Pancreas (tissue), 10 donors: ENCODE measurements at regions not wholly inside any gene's neighbourhood (a gene's known extent, or its start where the extent isn't known, plus 50 kb on each side); places are given as distances from the start of the nearest gene placed in this dataset.

Experiments used
- ATAC-seq, 4 donors: fragments of 200-7000 bp; cut with Tn5 transposase; one replicate each; pipeline versions ENCODE4 v1.8.0 to v1.9.1; 2020; ENCODE audit warnings: mild to moderate bottlenecking in 4 of 4, moderate library complexity in 4 of 4
- DNase-seq, 6 donors: peaks; one replicate each; pipeline ENCODE4 v3.0.0-alpha.2; 2020
- FAIRE-seq: peaks from 2 replicates; lab custom pipeline; 2012; peaks lifted over from hg19 to GRCh38; lab: Jason Lieb, UNC
- H3K27ac ChIP-seq, 4 donors: fragments of 200-600 bp; sonication (generic); 1 replicate in 3 of 4; 2 replicates in 1 of 4; pipeline versions ENCODE4 v1.5.0 to v1.8.0; 2020
- H3K27me3 ChIP-seq, 4 donors: fragments of 200-600 bp; one replicate each; pipeline ENCODE4 v1.8.0; 2021
- H3K36me3 ChIP-seq, 3 donors: fragments of 200-600 bp; sonication (generic) in 1 of 3; one replicate each; pipeline versions ENCODE4 v1.5.0 to v1.8.0; 2020 to 2021
- H3K4me1 ChIP-seq, 3 donors: fragments of 200-600 bp; one replicate each; pipeline ENCODE4 v1.8.0; 2021
- H3K4me3 ChIP-seq, 4 donors: fragments of 200-600 bp; sonication (generic) in 2 of 4; one replicate each; pipeline versions ENCODE4 v1.5.0 to v1.8.0; 2020 to 2021
- H3K9me3 ChIP-seq, 4 donors: fragments of 200-600 bp; one replicate each; pipeline ENCODE4 v1.8.0; 2021
- WGBS, 2 donors: extraction: QIAGEN DNeasy Blood & Tissue Kit; methylation state at CpG; one replicate each; pipeline ENCODE4 v1.1.7; 2013; 5-methylcytosine and 5-hydroxymethylcytosine counted together
- intact Hi-C, 3 donors: fragments of 100-400 bp; cut with DNase I; formaldehyde crosslinking; loops; one replicate each; pipeline versions ENCODE4 v1.11.1 to v1.14.2; 2022
- TF ChIP-seq, protein P1 (sequence below), 4 donors: fragments of 200-600 bp; sonication (generic) in 3 of 4; IDR thresholded peaks; one replicate each; pipeline versions ENCODE4 v1.5.0 to v1.8.0; 2021; ENCODE audit warnings: antibody characterized with exemption in 4 of 4
- donor health status: healthy with polysubstance abuse.
- donor health status: DM: no; HTN: no; CAD: no; lungs with moderate emphysema.
- donor health status: DM: no; HTN: no; CAD: no.
- donor health status: control.
- donor health status: control.
- donor health status: Bipolar disorder and iron deficiency.
- donor health status: DM: yes; HTN: yes; CAD: no.
- donor health status: DM: no; HTN: no; CAD: no.
- donor health status: DM: no; HTN: no; CAD: no.
- donor health status: DM: yes; HTN: yes; CAD: no.

GRCh38 chr18:68244786-68245185 lies 470.1 kb downstream of the TMX3 start:
- no peak for FAIRE-seq
- ATAC-seq: no peak
- TF ChIP-seq, protein P1, sequence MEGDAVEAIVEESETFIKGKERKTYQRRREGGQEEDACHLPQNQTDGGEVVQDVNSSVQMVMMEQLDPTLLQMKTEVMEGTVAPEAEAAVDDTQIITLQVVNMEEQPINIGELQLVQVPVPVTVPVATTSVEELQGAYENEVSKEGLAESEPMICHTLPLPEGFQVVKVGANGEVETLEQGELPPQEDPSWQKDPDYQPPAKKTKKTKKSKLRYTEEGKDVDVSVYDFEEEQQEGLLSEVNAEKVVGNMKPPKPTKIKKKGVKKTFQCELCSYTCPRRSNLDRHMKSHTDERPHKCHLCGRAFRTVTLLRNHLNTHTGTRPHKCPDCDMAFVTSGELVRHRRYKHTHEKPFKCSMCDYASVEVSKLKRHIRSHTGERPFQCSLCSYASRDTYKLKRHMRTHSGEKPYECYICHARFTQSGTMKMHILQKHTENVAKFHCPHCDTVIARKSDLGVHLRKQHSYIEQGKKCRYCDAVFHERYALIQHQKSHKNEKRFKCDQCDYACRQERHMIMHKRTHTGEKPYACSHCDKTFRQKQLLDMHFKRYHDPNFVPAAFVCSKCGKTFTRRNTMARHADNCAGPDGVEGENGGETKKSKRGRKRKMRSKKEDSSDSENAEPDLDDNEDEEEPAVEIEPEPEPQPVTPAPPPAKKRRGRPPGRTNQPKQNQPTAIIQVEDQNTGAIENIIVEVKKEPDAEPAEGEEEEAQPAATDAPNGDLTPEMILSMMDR (IDR thresholded peaks at IDR 0.05): no peak
- Histone ChIP-seq H3K9me3 (no peaks in the 10 kb centered on the region), H3K4me1 (no peaks in the 10 kb centered on the region), H3K4me3 (no peak overlapping the region), H3K27me3 (no peaks in the 10 kb centered on the region), H3K36me3 (no peaks in the 10 kb centered on the region), H3K27ac (no peak overlapping the region)
- no peak for DNase-seq
- 39% methylated on average over 2 of the region's 2 CpGs for WGBS, 2 donors
- intact Hi-C loops: no loop called here

- H3K4me1 ChIP-seq: no peaks in the 10 kb centered on the region
- DNase-seq: no peak
- H3K27me3 ChIP-seq: no peaks in the 10 kb centered on the region
- no peak for ATAC-seq
- intact Hi-C loops: no loop called here
- H3K4me3 ChIP-seq: no peak overlapping the region
- no peaks in the 10 kb centered on the region for H3K36me3 ChIP-seq
- FAIRE-seq: no peak
- no peak overlapping the region for H3K27ac ChIP-seq
- TF ChIP-seq, protein P1 (IDR thresholded peaks at IDR 0.05): no peak
- no peaks in the 10 kb centered on the region for H3K9me3 ChIP-seq
Observed at GRCh38 chr18:68241881-68242280, 473.0 kb downstream of the TMX3 start.

GRCh38 chr18:68234676-68235075 lies 480.2 kb downstream of the TMX3 start:
- no peaks in the 10 kb centered on the region for H3K36me3 ChIP-seq
- H3K4me1 ChIP-seq: no peaks in the 10 kb centered on the region
- intact Hi-C loops: no loop called here
- no peak overlapping the region for H3K4me3 ChIP-seq
- DNase-seq (no peak), ATAC-seq (no peak), FAIRE-seq (no peak)
- no peaks in the 10 kb centered on the region for H3K9me3 ChIP-seq
- TF ChIP-seq, protein P1 (IDR thresholded peaks at IDR 0.05): no peak
- H3K27ac ChIP-seq: no peak overlapping the region
- no peaks in the 10 kb centered on the region for H3K27me3 ChIP-seq
- WGBS, 2 donors: 20 to 52% methylated on average over 2 of the region's 2 CpGs

GRCh38 chr18:68234131-68234530 lies 480.8 kb downstream of the TMX3 start:
- no peak for DNase-seq

GRCh38 chr18:68233018-68233417 lies 481.9 kb downstream of the TMX3 start:
- Histone ChIP-seq H3K27ac (no peak overlapping the region), H3K4me1 (no peaks in the 10 kb centered on the region), H3K9me3 (no peaks in the 10 kb centered on the region), H3K27me3 (no peaks in the 10 kb centered on the region), H3K4me3 (no peak overlapping the region), H3K36me3 (no peaks in the 10 kb centered on the region)
- TF ChIP-seq, protein P1 (IDR thresholded peaks at IDR 0.05): no peak
- intact Hi-C loops: no loop called here
- 75 to 93% methylated on average over 1 of the region's 1 CpG for WGBS, 2 donors
- no peak for DNase-seq
- ATAC-seq: no peak
- no peak for FAIRE-seq

More at GRCh38 chr18:68234131-68234530, 480.8 kb downstream of the TMX3 start:
- H3K27ac ChIP-seq: no peak overlapping the region
- no peaks in the 10 kb centered on the region for H3K4me1 ChIP-seq
- no peaks in the 10 kb centered on the region for H3K27me3 ChIP-seq
- H3K4me3 ChIP-seq: no peak overlapping the region
- 43 to 46% methylated on average over 1 of the region's 1 CpG for WGBS, 2 donors
- ATAC-seq (no peak), FAIRE-seq (no peak)
- no peaks in the 10 kb centered on the region for H3K36me3 ChIP-seq
- TF ChIP-seq, protein P1 (IDR thresholded peaks at IDR 0.05): no peak
- H3K9me3 ChIP-seq: no peaks in the 10 kb centered on the region
- intact Hi-C loops: no loop called here
